ENCODE measurements at regions not wholly inside any gene's neighbourhood (a gene's known extent, or its start where the extent isn't known, plus 50 kb on each side); places are given as distances from the start of the nearest gene placed in this dataset. TPM values are rescaled to one million over a fixed set of nuclear protein-coding genes. Genes with fewer than 3 reads are reported as not detected.

DNA sequence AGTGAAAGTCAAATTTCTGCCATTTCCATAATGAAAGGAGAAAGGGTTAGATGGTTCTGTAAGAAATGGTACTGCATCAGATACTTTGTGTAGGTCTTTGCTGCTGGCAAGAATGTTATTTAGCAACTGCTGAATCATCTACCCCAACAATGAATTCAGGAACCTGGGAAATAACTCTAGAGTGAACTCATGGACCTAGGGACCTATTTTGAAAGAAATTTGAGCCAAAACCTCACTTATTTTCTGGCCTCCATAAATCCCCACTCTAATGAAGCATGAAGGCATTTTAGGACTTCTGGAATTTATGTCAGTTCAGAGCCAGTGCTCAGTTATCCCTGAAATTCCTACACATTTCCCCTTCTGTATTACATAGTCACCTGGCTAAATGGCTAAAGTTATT lies 50.9 kb upstream of the CPNE8 start:
- DNase-seq: no peak

Small RNAs in the stretch of these regions (small RNA-seq; reads per million reads assigned to genes)
- gene AC084373.1: not detected

Measured in occipital lobe (tissue), 2 donors.